ENCODE measurements at regions not wholly inside any gene's neighbourhood (a gene's known extent, or its start where the extent isn't known, plus 50 kb on each side); places are given as distances from the start of the nearest gene placed in this dataset.

GRCh38 chr10:61332581-61332980 is 120.6 kb downstream of the TMEM26 start:
- TF ChIP-seq CTCF (IDR thresholded peaks at IDR 0.05) = no peak
- no peak for TF ChIP-seq POLR2AphosphoS5 (IDR thresholded peaks at IDR 0.05)

Data from breast epithelium (tissue), 3 donors.